ENCODE measurements at regions not wholly inside any gene's neighbourhood (a gene's known extent, or its start where the extent isn't known, plus 50 kb on each side); places are given as distances from the start of the nearest gene placed in this dataset.

DNA sequence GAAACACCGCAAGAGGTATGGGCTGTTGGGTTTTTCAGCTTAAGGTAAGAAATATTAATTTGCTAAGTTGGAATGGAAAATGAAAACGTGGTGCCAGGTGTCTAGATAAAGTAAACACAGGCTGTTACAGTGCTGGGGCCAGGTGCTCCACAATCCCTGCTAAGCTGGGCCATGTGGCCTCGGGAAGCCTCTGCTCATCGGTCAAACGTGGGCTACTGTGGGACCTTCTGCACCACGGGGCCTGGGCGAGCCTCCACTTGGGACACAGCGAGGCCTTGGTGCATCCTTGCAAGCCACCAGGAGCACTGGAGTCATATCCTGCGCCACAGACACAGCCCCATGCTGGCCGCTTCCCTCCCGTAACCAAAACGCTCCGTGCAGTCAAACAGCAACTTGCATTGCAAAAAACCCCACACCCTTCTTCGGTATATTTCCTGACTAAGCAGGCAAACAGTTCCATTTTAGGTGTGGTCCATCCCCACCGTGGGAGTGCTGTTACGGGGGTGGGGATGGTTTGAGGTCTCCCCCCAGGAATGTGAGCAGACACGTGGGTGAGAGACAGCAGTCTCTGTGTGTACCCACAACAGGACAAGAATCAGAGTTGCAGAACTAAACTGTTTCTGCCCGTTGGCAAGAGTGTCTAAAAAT lies 96.3 kb upstream of the SOX1 start:
- Histone ChIP-seq H3K9me3 (ENCODE audit: control insufficient read depth, low read depth, low read length) (peaks cover 1% of the 10 kb centered on the region), H3K4me3 (ENCODE audit: low read length) (no peak overlapping the region), H3K27ac (ENCODE audit: low read length) (no peak overlapping the region), H3K27me3 (ENCODE audit: control insufficient read depth, insufficient read depth, low read length) (peaks cover 28% of the 10 kb centered on the region), H3K4me1 (ENCODE audit: control insufficient read depth, insufficient read depth, low read length) (no peaks in the 10 kb centered on the region), H3K36me3 (ENCODE audit: control insufficient read depth, insufficient read depth, low read length) (no peaks in the 10 kb centered on the region)
- WGBS (ENCODE audit: insufficient coverage, low lambda C conversion rate) = 20% methylated on average over 2 of the region's 18 CpGs
- no peak for DNase-seq

DNA sequence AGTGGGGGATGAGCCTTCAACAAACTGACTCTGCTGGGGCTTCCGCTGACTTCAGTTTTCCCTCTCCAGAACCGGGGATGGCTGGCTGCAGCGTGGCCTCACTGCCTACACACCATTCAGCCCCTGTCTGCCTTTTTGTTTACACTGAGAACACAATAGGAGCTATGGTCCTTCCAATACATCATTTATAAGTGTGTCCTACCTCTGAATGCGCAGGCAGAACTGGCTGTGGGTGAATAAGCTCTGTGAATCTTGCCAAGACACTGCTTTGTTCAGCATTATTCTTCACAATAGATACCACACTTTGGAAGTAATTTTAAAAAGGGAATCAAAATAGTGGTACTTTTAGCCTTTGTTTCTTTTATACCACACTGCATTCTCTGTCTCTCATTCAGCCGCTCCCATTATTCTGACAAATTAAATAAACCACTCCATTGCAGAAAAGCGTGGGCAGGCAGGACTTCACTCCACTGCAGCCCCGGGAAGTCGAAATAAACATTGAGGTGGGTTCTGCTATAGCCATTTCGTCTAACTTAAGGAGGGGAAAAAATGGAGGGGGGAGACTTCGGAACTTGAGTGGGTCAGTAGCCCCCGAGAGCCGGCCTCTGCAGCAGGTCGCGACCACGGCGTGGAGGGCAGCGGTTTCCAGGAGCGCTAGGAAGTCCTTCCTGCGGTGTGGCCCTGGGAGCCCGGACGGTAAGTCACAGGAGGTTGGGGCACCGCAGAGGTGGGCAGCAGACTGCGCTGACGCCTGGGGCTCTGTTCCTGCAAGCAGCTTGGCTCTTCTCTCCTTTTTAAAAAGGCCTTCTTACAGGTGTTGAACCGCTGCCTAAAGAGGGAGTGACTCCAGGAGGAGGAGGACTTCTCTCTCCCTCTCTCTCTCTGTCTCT lies 94.8 kb upstream of the SOX1 start:
- peaks cover 5% of the 10 kb centered on the region for H3K9me3 ChIP-seq (ENCODE audit: control insufficient read depth, low read depth, low read length)
- no peak overlapping the region for H3K27ac ChIP-seq (ENCODE audit: low read length)
- H3K4me1 ChIP-seq (ENCODE audit: control insufficient read depth, insufficient read depth, low read length) = no peaks in the 10 kb centered on the region
- H3K4me3 ChIP-seq (ENCODE audit: low read length) = no peak overlapping the region
- no peaks in the 10 kb centered on the region for H3K36me3 ChIP-seq (ENCODE audit: control insufficient read depth, insufficient read depth, low read length)
- peaks cover 28% of the 10 kb centered on the region for H3K27me3 ChIP-seq (ENCODE audit: control insufficient read depth, insufficient read depth, low read length)
- WGBS (ENCODE audit: insufficient coverage, low lambda C conversion rate) = 83% methylated on average over 2 of the region's 25 CpGs
- DNase-seq = no peak

DNA sequence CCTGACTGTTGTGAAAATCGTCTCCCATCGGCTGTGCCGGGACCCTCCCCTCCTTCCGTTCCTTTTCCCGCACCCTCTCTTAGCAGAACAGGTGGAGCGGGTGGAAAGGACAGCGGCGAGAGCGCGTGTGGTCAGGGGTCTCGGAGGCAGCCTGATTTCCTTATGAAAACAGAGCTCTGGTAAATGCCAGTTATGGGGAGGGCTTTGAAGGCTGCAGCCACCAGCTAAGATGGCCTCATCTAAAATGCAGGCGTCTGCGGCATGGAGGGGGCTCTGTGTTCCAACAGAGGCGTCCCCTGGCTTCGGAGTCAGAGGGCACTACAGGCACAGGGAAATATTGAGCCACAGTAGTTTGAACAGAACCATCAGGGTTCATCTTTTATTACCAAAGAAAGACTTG lies 93.8 kb upstream of the SOX1 start:
- H3K4me3 ChIP-seq (ENCODE audit: low read length) = no peak overlapping the region
- peaks cover 28% of the 10 kb centered on the region for H3K27me3 ChIP-seq (ENCODE audit: control insufficient read depth, insufficient read depth, low read length)
- no peaks in the 10 kb centered on the region for H3K36me3 ChIP-seq (ENCODE audit: control insufficient read depth, insufficient read depth, low read length)
- no peak for DNase-seq
- peaks cover 5% of the 10 kb centered on the region for H3K9me3 ChIP-seq (ENCODE audit: control insufficient read depth, low read depth, low read length)
- H3K4me1 ChIP-seq (ENCODE audit: control insufficient read depth, insufficient read depth, low read length) = no peaks in the 10 kb centered on the region
- WGBS (ENCODE audit: insufficient coverage, low lambda C conversion rate) = no CpG with 5 or more reads among the region's 15 CpGs
- H3K27ac ChIP-seq (ENCODE audit: low read length) = no peak overlapping the region

DNA sequence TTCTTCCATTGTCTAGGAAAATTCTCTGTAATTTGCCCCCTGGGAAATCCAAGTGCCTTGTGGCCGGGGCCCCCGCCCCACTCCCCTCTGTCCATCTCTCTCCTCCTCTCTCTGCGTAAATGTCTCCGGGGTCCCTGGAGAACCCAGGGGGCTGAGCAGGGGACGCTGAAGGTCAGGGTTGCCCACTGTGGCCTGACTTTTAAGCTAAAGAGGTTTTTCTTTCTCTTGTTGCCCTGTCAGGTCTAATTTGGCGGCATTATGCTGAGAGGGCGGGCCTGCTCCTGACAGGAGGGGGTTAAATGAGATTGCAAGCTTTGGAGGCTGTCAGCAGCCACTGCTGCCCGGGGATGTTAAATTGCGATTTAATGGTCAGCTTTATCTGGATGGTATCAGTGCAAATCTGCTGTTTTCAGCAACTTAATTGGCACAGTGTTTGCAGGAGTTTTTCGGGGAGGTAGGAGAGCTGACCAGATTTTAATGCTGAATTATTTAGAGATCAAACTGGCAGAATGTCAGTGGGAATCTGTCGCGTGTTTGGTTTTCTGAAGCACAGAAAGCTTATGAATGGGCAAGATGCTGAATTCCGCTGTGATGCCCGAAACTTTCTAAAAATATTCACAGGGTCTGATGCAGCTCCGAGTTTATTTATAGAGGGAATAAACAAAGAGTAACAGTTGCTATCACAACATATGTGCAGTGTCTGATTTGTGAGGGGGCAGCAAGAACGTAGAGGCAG lies 93.2 kb upstream of the SOX1 start:
- Histone ChIP-seq H3K4me3 (ENCODE audit: low read length) (no peak overlapping the region), H3K9me3 (ENCODE audit: control insufficient read depth, low read depth, low read length) (peaks cover 5% of the 10 kb centered on the region), H3K27me3 (ENCODE audit: control insufficient read depth, insufficient read depth, low read length) (peaks cover 28% of the 10 kb centered on the region), H3K27ac (ENCODE audit: low read length) (no peak overlapping the region), H3K4me1 (ENCODE audit: control insufficient read depth, insufficient read depth, low read length) (no peaks in the 10 kb centered on the region), H3K36me3 (ENCODE audit: control insufficient read depth, insufficient read depth, low read length) (no peaks in the 10 kb centered on the region)
- peak in 1 of 2 donors; percentile 27 for DNase-seq
- WGBS (ENCODE audit: insufficient coverage, low lambda C conversion rate) = 70% methylated on average over 2 of the region's 16 CpGs

DNA sequence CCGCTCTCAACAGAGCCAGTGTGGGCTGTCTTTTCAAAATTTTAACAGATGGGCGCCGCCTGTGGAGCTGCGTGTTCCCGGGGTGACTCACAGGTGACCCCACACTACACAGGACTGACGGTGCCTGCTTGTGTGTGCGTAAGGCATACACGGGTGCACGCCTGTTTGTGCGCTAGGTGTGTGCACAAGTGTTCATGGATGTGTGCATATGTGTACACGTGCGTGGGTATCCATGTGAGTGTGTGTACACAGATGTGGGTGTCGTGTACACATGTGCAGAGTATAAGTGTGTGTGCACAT lies 92.7 kb upstream of the SOX1 start:
- Histone ChIP-seq H3K4me1 (ENCODE audit: control insufficient read depth, insufficient read depth, low read length) (no peaks in the 10 kb centered on the region), H3K9me3 (ENCODE audit: control insufficient read depth, low read depth, low read length) (peaks cover 5% of the 10 kb centered on the region), H3K36me3 (ENCODE audit: control insufficient read depth, insufficient read depth, low read length) (no peaks in the 10 kb centered on the region), H3K4me3 (ENCODE audit: low read length) (no peak overlapping the region), H3K27ac (ENCODE audit: low read length) (no peak overlapping the region), H3K27me3 (ENCODE audit: control insufficient read depth, insufficient read depth, low read length) (peaks cover 28% of the 10 kb centered on the region)
- WGBS (ENCODE audit: insufficient coverage, low lambda C conversion rate) = no CpG with 5 or more reads among the region's 13 CpGs
- no peak for DNase-seq

DNA sequence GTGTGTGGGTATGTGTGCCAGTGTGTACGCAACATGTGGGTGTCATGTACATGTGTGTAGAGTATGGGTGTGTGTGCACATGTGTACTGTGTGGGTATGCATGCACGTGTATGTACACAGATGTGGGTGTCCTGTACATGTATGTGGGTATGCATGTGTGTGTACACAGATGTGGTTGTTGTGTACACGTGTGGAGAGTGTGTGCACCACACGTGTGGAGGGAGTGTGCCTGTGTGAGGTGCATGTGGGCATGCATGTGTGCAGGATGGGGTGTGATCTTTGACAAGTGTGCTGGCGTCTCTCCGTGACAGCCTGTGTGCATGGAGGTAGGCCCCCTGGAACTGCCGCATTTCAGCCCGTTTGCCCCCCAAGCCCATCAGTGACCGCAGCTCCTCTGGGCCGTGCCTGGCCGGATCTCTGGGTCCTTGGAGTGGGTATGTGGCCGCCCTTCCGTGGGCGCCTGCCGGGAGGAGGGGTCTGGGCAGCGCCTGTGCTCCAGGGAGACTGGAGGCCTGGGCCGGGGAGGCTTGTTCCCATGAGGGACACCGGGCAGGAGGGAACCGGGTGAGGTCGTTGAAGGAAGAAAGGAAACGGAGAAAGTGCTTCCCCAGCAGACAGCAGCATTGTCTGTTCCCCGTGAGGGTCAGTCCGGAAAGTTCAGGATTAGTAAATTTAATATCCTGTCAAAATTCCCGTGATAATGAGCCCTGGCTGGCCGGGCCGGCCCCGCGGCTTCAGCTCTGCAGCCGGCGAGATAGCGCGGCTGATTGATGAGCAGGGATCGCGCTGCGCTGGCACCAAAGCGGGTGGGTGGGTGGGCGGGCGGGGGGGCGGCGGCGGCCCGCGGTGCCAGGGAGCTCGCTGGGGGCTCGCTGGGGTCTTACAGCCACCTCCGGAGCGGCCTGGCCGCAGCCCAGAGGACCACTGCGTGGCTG lies 91.1 kb upstream of the SOX1 start:
- Histone ChIP-seq H3K36me3 (ENCODE audit: control insufficient read depth, insufficient read depth, low read length) (no peaks in the 10 kb centered on the region), H3K4me1 (ENCODE audit: control insufficient read depth, insufficient read depth, low read length) (no peaks in the 10 kb centered on the region), H3K27ac (ENCODE audit: low read length) (no peak overlapping the region), H3K9me3 (ENCODE audit: control insufficient read depth, low read depth, low read length) (peaks cover 5% of the 10 kb centered on the region), H3K27me3 (ENCODE audit: control insufficient read depth, insufficient read depth, low read length) (peaks cover 28% of the 10 kb centered on the region), H3K4me3 (ENCODE audit: low read length) (no peak overlapping the region)
- 80% methylated on average over 4 of the region's 49 CpGs for WGBS (ENCODE audit: insufficient coverage, low lambda C conversion rate)
- DNase-seq = no peak

DNA sequence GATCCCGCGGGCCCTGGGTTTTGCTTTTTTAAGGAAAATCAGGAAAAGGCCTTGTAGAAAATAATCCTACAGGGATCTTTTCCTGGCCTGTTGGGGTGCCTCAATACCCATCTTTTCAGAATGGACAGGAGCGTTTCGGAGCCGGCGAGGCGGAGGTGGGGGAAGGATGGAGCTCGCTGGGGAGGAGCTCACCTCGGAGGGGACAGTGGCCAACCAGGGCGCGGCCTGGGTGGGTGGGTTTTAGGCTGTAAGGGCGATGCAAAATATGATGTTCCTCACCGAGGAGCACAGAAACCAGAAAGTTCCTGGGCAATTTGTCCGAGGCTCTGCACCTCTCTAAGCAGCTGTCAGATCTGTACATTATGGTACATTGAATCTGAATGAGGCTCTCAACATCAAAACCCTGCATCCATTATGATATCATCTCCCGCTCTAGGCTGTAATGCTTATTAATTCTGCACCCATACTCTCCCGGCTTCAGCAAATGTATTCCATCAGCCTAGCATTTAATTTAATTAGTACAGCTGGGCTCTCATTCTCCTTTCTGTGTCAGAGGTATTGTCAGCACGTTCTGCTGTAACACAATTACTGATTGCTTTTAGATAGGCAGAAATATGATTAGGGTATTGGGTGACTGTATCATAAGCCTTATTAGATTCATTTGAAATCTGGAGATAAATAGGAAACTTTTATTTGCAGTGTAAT lies 90.3 kb upstream of the SOX1 start:
- Histone ChIP-seq H3K27me3 (ENCODE audit: control insufficient read depth, insufficient read depth, low read length) (peaks cover 25% of the 10 kb centered on the region), H3K9me3 (ENCODE audit: control insufficient read depth, low read depth, low read length) (peaks cover 5% of the 10 kb centered on the region), H3K27ac (ENCODE audit: low read length) (no peak overlapping the region), H3K4me3 (ENCODE audit: low read length) (no peak overlapping the region), H3K36me3 (ENCODE audit: control insufficient read depth, insufficient read depth, low read length) (no peaks in the 10 kb centered on the region), H3K4me1 (ENCODE audit: control insufficient read depth, insufficient read depth, low read length) (no peaks in the 10 kb centered on the region)
- WGBS (ENCODE audit: insufficient coverage, low lambda C conversion rate) = no CpG with 5 or more reads among the region's 17 CpGs
- DNase-seq = no peak

DNA sequence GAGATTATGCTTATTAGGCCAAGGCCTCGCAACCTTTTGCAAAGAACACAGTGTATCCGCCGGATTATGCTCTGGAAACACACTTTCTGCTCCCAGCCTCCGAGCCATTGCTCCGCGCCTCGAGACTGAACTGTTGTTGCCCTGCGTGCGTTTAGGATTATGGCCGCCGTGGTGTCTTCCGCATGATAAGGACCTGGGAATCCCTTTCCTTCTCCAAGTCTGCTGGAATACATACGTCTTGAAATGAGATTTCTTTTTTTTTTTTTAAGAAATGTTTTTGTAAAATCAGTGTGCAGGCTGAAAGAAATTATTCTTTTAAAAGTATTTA lies 89.8 kb upstream of the SOX1 start:
- DNase-seq = no peak
- no peaks in the 10 kb centered on the region for H3K4me1 ChIP-seq (ENCODE audit: control insufficient read depth, insufficient read depth, low read length)
- no peaks in the 10 kb centered on the region for H3K36me3 ChIP-seq (ENCODE audit: control insufficient read depth, insufficient read depth, low read length)
- WGBS (ENCODE audit: insufficient coverage, low lambda C conversion rate) = 82% methylated on average over 2 of the region's 13 CpGs
- no peak overlapping the region for H3K4me3 ChIP-seq (ENCODE audit: low read length)
- H3K27ac ChIP-seq (ENCODE audit: low read length) = no peak overlapping the region
- H3K27me3 ChIP-seq (ENCODE audit: control insufficient read depth, insufficient read depth, low read length) = peaks cover 20% of the 10 kb centered on the region
- peaks cover 5% of the 10 kb centered on the region for H3K9me3 ChIP-seq (ENCODE audit: control insufficient read depth, low read depth, low read length)

DNA sequence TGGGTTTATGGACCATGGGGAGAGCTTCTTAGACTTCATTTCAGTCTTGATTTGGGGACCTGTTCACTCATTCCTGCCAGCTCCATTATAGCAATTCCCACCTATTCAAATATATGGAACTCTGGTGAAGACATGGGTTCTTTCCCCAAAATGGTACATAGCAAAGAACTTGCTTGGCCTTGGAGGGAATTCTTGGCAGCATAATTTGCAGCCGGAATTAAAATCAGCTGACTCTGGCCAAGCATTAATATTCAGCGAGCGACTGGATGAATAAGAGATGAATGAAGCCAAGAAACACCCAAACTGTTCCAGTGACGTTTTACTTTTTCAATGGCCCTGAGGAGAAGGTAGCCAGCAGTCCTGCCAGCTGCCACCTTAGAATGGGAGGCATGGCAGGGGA lies 88.4 kb upstream of the SOX1 start:
- H3K27ac ChIP-seq (ENCODE audit: low read length) = no peak overlapping the region
- 100% methylated on average over 2 of the region's 4 CpGs for WGBS (ENCODE audit: insufficient coverage, low lambda C conversion rate)
- no peak overlapping the region for H3K4me3 ChIP-seq (ENCODE audit: low read length)
- H3K4me1 ChIP-seq (ENCODE audit: control insufficient read depth, insufficient read depth, low read length) = no peaks in the 10 kb centered on the region
- H3K27me3 ChIP-seq (ENCODE audit: control insufficient read depth, insufficient read depth, low read length) = peaks cover 7% of the 10 kb centered on the region
- no peak for DNase-seq
- no peaks in the 10 kb centered on the region for H3K36me3 ChIP-seq (ENCODE audit: control insufficient read depth, insufficient read depth, low read length)
- H3K9me3 ChIP-seq (ENCODE audit: control insufficient read depth, low read depth, low read length) = peaks cover 5% of the 10 kb centered on the region
